Neuron (in vitro differentiated cells): ENCODE measurements at regions not wholly inside any gene's neighbourhood (a gene's known extent, or its start where the extent isn't known, plus 50 kb on each side); places are given as distances from the start of the nearest gene placed in this dataset.

Experiments used
- H2AFZ ChIP-seq: one replicate; pipeline ENCODE4 v1.6.1; 2013; ENCODE audit warnings: low read depth, mild to moderate bottlenecking, inconsistent platforms, low read length, moderate library complexity
- H3K27me3 ChIP-seq: one replicate; pipeline ENCODE4 v1.6.1; 2013; ENCODE audit warnings: low read length; ENCODE audit not compliant: insufficient read depth
- H3K36me3 ChIP-seq: one replicate; pipeline ENCODE4 v1.6.1; 2013; ENCODE audit warnings: low read length; ENCODE audit not compliant: insufficient read depth
- H3K4me1 ChIP-seq: one replicate; pipeline ENCODE4 v1.6.1; 2013; ENCODE audit warnings: low read length; ENCODE audit not compliant: insufficient read depth
- H3K4me3 ChIP-seq: 2 replicates; pipeline ENCODE4 v1.5.1; 2013; ENCODE audit warnings: mild to moderate bottlenecking, low read length, moderate library complexity
- H3K9me3 ChIP-seq: one replicate; pipeline ENCODE4 v1.6.1; 2013; ENCODE audit warnings: low read length

- Histone ChIP-seq H3K4me3 (no peak overlapping the region), H3K9me3 (no peaks in the 10 kb centered on the region), H3K27me3 (no peaks in the 10 kb centered on the region), H2AFZ (no peak overlapping the region), H3K36me3 (no peaks in the 10 kb centered on the region), H3K4me1 (peaks cover 8% of the 10 kb centered on the region)
Measured at GRCh38 chr18:39037925-39038324, 1472.3 kb upstream of the CELF4 start.

- Histone ChIP-seq H3K27me3 (no peaks in the 10 kb centered on the region), H3K4me1 (peaks cover 8% of the 10 kb centered on the region), H3K9me3 (no peaks in the 10 kb centered on the region), H3K36me3 (no peaks in the 10 kb centered on the region), H3K4me3 (no peak overlapping the region), H2AFZ (no peak overlapping the region)
Measured at GRCh38 chr18:39033312-39033711, 1467.7 kb upstream of the CELF4 start.

GRCh38 chr18:39031647-39032046 lies 1466.0 kb upstream of the CELF4 start:
- H3K27me3 ChIP-seq = no peaks in the 10 kb centered on the region
- no peaks in the 10 kb centered on the region for H3K9me3 ChIP-seq
- no peaks in the 10 kb centered on the region for H3K4me1 ChIP-seq
- H3K4me3 ChIP-seq = no peak overlapping the region
- no peak overlapping the region for H2AFZ ChIP-seq
- no peaks in the 10 kb centered on the region for H3K36me3 ChIP-seq

- H3K9me3 ChIP-seq = no peaks in the 10 kb centered on the region
- no peaks in the 10 kb centered on the region for H3K4me1 ChIP-seq
- no peak overlapping the region for H3K4me3 ChIP-seq
- H3K27me3 ChIP-seq = no peaks in the 10 kb centered on the region
- H2AFZ ChIP-seq = no peak overlapping the region
- no peaks in the 10 kb centered on the region for H3K36me3 ChIP-seq
Measured at GRCh38 chr18:39030124-39030655, 1464.6 kb upstream of the CELF4 start.

- H3K4me1 ChIP-seq = no peaks in the 10 kb centered on the region
- H3K36me3 ChIP-seq = no peaks in the 10 kb centered on the region
- no peaks in the 10 kb centered on the region for H3K9me3 ChIP-seq
- no peaks in the 10 kb centered on the region for H3K27me3 ChIP-seq
- no peak overlapping the region for H3K4me3 ChIP-seq
- no peak overlapping the region for H2AFZ ChIP-seq
Measured at GRCh38 chr18:39025531-39025930, 1459.9 kb upstream of the CELF4 start.

GRCh38 chr18:39019989-39020388 lies 1454.4 kb upstream of the CELF4 start:
- Histone ChIP-seq H3K4me1 (peaks cover 1% of the 10 kb centered on the region), H3K36me3 (no peaks in the 10 kb centered on the region), H3K9me3 (no peaks in the 10 kb centered on the region), H3K27me3 (no peaks in the 10 kb centered on the region), H3K4me3 (no peak overlapping the region), H2AFZ (no peak overlapping the region)

- Histone ChIP-seq H3K4me3 (no peak overlapping the region), H3K9me3 (no peaks in the 10 kb centered on the region), H3K27me3 (no peaks in the 10 kb centered on the region), H2AFZ (peak overlapping the region; percentile 33), H3K4me1 (peaks cover 4% of the 10 kb centered on the region), H3K36me3 (no peaks in the 10 kb centered on the region)
Measured at GRCh38 chr18:39007031-39007902, 1441.7 kb upstream of the CELF4 start.

GRCh38 chr18:38996056-38996455 lies 1430.5 kb upstream of the CELF4 start:
- no peaks in the 10 kb centered on the region for H3K27me3 ChIP-seq
- H2AFZ ChIP-seq = no peak overlapping the region
- H3K36me3 ChIP-seq = no peaks in the 10 kb centered on the region
- no peaks in the 10 kb centered on the region for H3K4me1 ChIP-seq
- no peaks in the 10 kb centered on the region for H3K9me3 ChIP-seq
- no peak overlapping the region for H3K4me3 ChIP-seq

- Histone ChIP-seq H2AFZ (no peak overlapping the region), H3K36me3 (no peaks in the 10 kb centered on the region), H3K27me3 (no peaks in the 10 kb centered on the region), H3K9me3 (no peaks in the 10 kb centered on the region), H3K4me3 (no peak overlapping the region), H3K4me1 (no peaks in the 10 kb centered on the region)
Measured at GRCh38 chr18:38993342-38993741, 1427.7 kb upstream of the CELF4 start.

- no peaks in the 10 kb centered on the region for H3K9me3 ChIP-seq
Measured at GRCh38 chr18:38984968-38985367, 1419.4 kb upstream of the CELF4 start.

GRCh38 chr18:38982072-38982471 lies 1416.5 kb upstream of the CELF4 start:
- no peaks in the 10 kb centered on the region for H3K27me3 ChIP-seq
- no peaks in the 10 kb centered on the region for H3K9me3 ChIP-seq
- no peaks in the 10 kb centered on the region for H3K4me1 ChIP-seq
- H3K4me3 ChIP-seq = no peak overlapping the region
- H3K36me3 ChIP-seq = no peaks in the 10 kb centered on the region
- H2AFZ ChIP-seq = no peak overlapping the region

More at GRCh38 chr18:38984968-38985367, 1419.4 kb upstream of the CELF4 start:
- Histone ChIP-seq H3K4me3 (no peak overlapping the region), H2AFZ (no peak overlapping the region), H3K36me3 (no peaks in the 10 kb centered on the region), H3K4me1 (no peaks in the 10 kb centered on the region), H3K27me3 (no peaks in the 10 kb centered on the region)

GRCh38 chr18:38981389-38981788 lies 1415.8 kb upstream of the CELF4 start:
- Histone ChIP-seq H3K36me3 (no peaks in the 10 kb centered on the region), H3K4me1 (no peaks in the 10 kb centered on the region), H3K4me3 (no peak overlapping the region), H2AFZ (no peak overlapping the region), H3K27me3 (no peaks in the 10 kb centered on the region), H3K9me3 (no peaks in the 10 kb centered on the region)

GRCh38 chr18:38980420-38980819 lies 1414.8 kb upstream of the CELF4 start:
- Histone ChIP-seq H3K4me1 (no peaks in the 10 kb centered on the region), H2AFZ (no peak overlapping the region), H3K36me3 (no peaks in the 10 kb centered on the region), H3K4me3 (no peak overlapping the region), H3K9me3 (no peaks in the 10 kb centered on the region), H3K27me3 (no peaks in the 10 kb centered on the region)
